Parathyroid adenoma (tissue), 2 donors: ENCODE measurements at regions not wholly inside any gene's neighbourhood (a gene's known extent, or its start where the extent isn't known, plus 50 kb on each side); places are given as distances from the start of the nearest gene placed in this dataset.

Experiments
- H2AFZ ChIP-seq: fragments of 300-600 bp; sonication (generic); one replicate; pipeline ENCODE4 v1.7.0; 2017; ENCODE audit warnings: antibody characterized with exemption, mild to moderate bottlenecking
- H3K27ac ChIP-seq: fragments of 300-600 bp; sonication (generic); one replicate; pipeline ENCODE4 v1.7.0; 2017
- H3K27me3 ChIP-seq: fragments of 300-600 bp; sonication (generic); one replicate; pipeline ENCODE4 v1.7.0; 2017; ENCODE audit warnings: low read length; ENCODE audit not compliant: control insufficient read depth, insufficient read depth
- H3K36me3 ChIP-seq: fragments of 300-600 bp; sonication (generic); one replicate; pipeline ENCODE4 v1.7.0; 2017; ENCODE audit warnings: low read length; ENCODE audit not compliant: control insufficient read depth, insufficient read depth
- H3K4me1 ChIP-seq: fragments of 300-600 bp; sonication (generic); one replicate; pipeline ENCODE4 v1.7.0; 2017; ENCODE audit warnings: control low read depth
- H3K4me2 ChIP-seq: fragments of 300-600 bp; sonication (generic); one replicate; pipeline ENCODE4 v1.7.0; 2017; ENCODE audit warnings: low read length
- H3K4me3 ChIP-seq: fragments of 300-600 bp; sonication (generic); one replicate; pipeline ENCODE4 v1.7.0; 2017; ENCODE audit warnings: low read depth, low read length
- H3K79me2 ChIP-seq: fragments of 300-600 bp; sonication (generic); one replicate; pipeline ENCODE4 v1.7.0; 2017; ENCODE audit warnings: control low read depth
- H3K9ac ChIP-seq: fragments of 300-600 bp; sonication (generic); one replicate; pipeline ENCODE4 v1.7.0; 2017; ENCODE audit warnings: mild to moderate bottlenecking
- H3K9me3 ChIP-seq: fragments of 300-600 bp; sonication (generic); one replicate; pipeline ENCODE4 v1.7.0; 2017; ENCODE audit warnings: low read length; ENCODE audit not compliant: control insufficient read depth
- CTCF ChIP-seq: fragments of 300-600 bp; sonication (generic); IDR thresholded peaks from one replicate; pipeline ENCODE4 v1.7.0; 2017; ENCODE audit warnings: antibody characterized with exemption, mild to moderate bottlenecking
- donor health status: primary hyperparathyroidism.

- Histone ChIP-seq H3K4me1 (no peaks in the 10 kb centered on the region), H2AFZ (no peak overlapping the region), H3K79me2 (no peaks in the 10 kb centered on the region), H3K4me2 (no peak overlapping the region), H3K9me3 (peaks cover 3% of the 10 kb centered on the region), H3K27me3 (no peaks in the 10 kb centered on the region), H3K4me3 (no peak overlapping the region), H3K36me3 (no peaks in the 10 kb centered on the region), H3K9ac (no peak overlapping the region), H3K27ac (no peak overlapping the region)
- no peak for TF ChIP-seq CTCF
Measured at GRCh38 chr18:11541179-11541578, 68.2 kb upstream of the SLC35G4 start.

GRCh38 chr18:11533942-11534496 is 75.4 kb upstream of the SLC35G4 start:
- Histone ChIP-seq H3K4me3 (no peak overlapping the region), H3K4me1 (no peaks in the 10 kb centered on the region), H3K36me3 (no peaks in the 10 kb centered on the region), H3K9me3 (no peaks in the 10 kb centered on the region), H3K27me3 (no peaks in the 10 kb centered on the region), H3K4me2 (no peak overlapping the region), H3K27ac (no peak overlapping the region), H3K9ac (no peak overlapping the region), H2AFZ (no peak overlapping the region), H3K79me2 (no peaks in the 10 kb centered on the region)
- no peak for TF ChIP-seq CTCF

GRCh38 chr18:11533513-11533890 is 75.9 kb upstream of the SLC35G4 start:
- H3K9me3 ChIP-seq, result no peaks in the 10 kb centered on the region
- H3K79me2 ChIP-seq, result no peaks in the 10 kb centered on the region
- no peak for TF ChIP-seq CTCF
- no peak overlapping the region for H2AFZ ChIP-seq
- H3K4me2 ChIP-seq, result no peak overlapping the region
- H3K27me3 ChIP-seq, result no peaks in the 10 kb centered on the region
- H3K9ac ChIP-seq, result no peak overlapping the region
- H3K27ac ChIP-seq, result no peak overlapping the region
- H3K36me3 ChIP-seq, result no peaks in the 10 kb centered on the region
- H3K4me3 ChIP-seq, result no peak overlapping the region
- no peaks in the 10 kb centered on the region for H3K4me1 ChIP-seq

GRCh38 chr18:11532758-11533512 is 76.5 kb upstream of the SLC35G4 start:
- Histone ChIP-seq H3K27ac (no peak overlapping the region), H3K79me2 (no peaks in the 10 kb centered on the region), H3K4me1 (no peaks in the 10 kb centered on the region), H3K27me3 (no peaks in the 10 kb centered on the region), H3K9ac (no peak overlapping the region), H2AFZ (no peak overlapping the region), H3K4me3 (no peak overlapping the region), H3K4me2 (no peak overlapping the region), H3K36me3 (no peaks in the 10 kb centered on the region), H3K9me3 (no peaks in the 10 kb centered on the region)
- no peak for TF ChIP-seq CTCF

GRCh38 chr18:11529081-11529480 is 80.3 kb upstream of the SLC35G4 start:
- no peaks in the 10 kb centered on the region for H3K79me2 ChIP-seq

More at GRCh38 chr18:11529081-11529480, 80.3 kb upstream of the SLC35G4 start:
- H3K9ac ChIP-seq, result no peak overlapping the region
- no peak overlapping the region for H2AFZ ChIP-seq
- H3K36me3 ChIP-seq, result no peaks in the 10 kb centered on the region
- H3K4me3 ChIP-seq, result no peak overlapping the region
- TF ChIP-seq CTCF, result no peak
- no peak overlapping the region for H3K27ac ChIP-seq
- no peaks in the 10 kb centered on the region for H3K27me3 ChIP-seq
- no peaks in the 10 kb centered on the region for H3K4me1 ChIP-seq
- no peak overlapping the region for H3K4me2 ChIP-seq
- no peaks in the 10 kb centered on the region for H3K9me3 ChIP-seq
